A549 (cell line): ENCODE measurements at regions not wholly inside any gene's neighbourhood (a gene's known extent, or its start where the extent isn't known, plus 50 kb on each side); places are given as distances from the start of the nearest gene placed in this dataset.

Experiments used
- CEBPB ChIP-seq, 2 experiments: fragments of >200 bp in 1 of 2; sonication (Bioruptor Twin) in 1 of 2; formaldehyde crosslinking in 1 of 2; IDR thresholded peaks; 2 replicates each; pipeline ENCODE4 v1.6.1; 2012 to 2016
- FOSL2 ChIP-seq, 2 experiments: fragments of 450-650 bp in 1 of 2; fragments of >200 bp in 1 of 2; sonication (Bioruptor Twin) in 1 of 2; formaldehyde crosslinking; IDR thresholded peaks; 2 replicates each; pipeline versions ENCODE4 v1.5.0 to v1.6.1; 2016 to 2020; ENCODE audit warnings: mild to moderate bottlenecking in 1 of 2, moderate library complexity in 1 of 2
- JUNB ChIP-seq: fragments of >200 bp; sonication (Bioruptor Twin); formaldehyde crosslinking; IDR thresholded peaks from 2 replicates; pipeline ENCODE4 v1.6.1; 2016
- MYC ChIP-seq: IDR thresholded peaks from 2 replicates; pipeline ENCODE4 v1.6.1; 2012; ENCODE audit warnings: mild to moderate bottlenecking, inconsistent platforms, low read length, improper control_type of control experiment, borderline replicate concordance
- NR3C1 ChIP-seq: fragments of >200 bp; sonication (Bioruptor Twin); formaldehyde crosslinking; IDR thresholded peaks from 3 replicates; pipeline ENCODE4 v1.6.1; 2017
- PHF8 ChIP-seq: fragments of 200-600 bp; sonication (generic); IDR thresholded peaks from 2 replicates; pipeline ENCODE4 v1.6.1; 2016; ENCODE audit warnings: low read depth, mild to moderate bottlenecking, antibody characterized with exemption, moderate library complexity, borderline replicate concordance
- POLR2A ChIP-seq: IDR thresholded peaks from 2 replicates; pipeline ENCODE4 v1.6.1; 2012; ENCODE audit warnings: mild to moderate bottlenecking, low read length
- SREBF2 ChIP-seq: fragments of 450-650 bp; IDR thresholded peaks from 2 replicates; pipeline ENCODE4 v1.6.1; 2014; ENCODE audit warnings: mild to moderate bottlenecking, moderate library complexity
- TF ChIP-seq, protein P1 (sequence below): fragments of >200 bp; sonication (Bioruptor Twin); formaldehyde crosslinking; IDR thresholded peaks from 3 replicates; pipeline ENCODE4 v1.5.1; 2016
- TF ChIP-seq, protein P2 (sequence below): fragments of >200 bp; sonication (Bioruptor Twin); formaldehyde crosslinking; IDR thresholded peaks from 3 replicates; pipeline ENCODE4 v1.6.1; 2016
- TF ChIP-seq, protein P3 (sequence below): fragments of 200-600 bp; sonication (generic); IDR thresholded peaks from 2 replicates; pipeline ENCODE4 v1.6.1; 2016; ENCODE audit warnings: antibody characterized with exemption, mild to moderate bottlenecking, moderate library complexity

DNA sequence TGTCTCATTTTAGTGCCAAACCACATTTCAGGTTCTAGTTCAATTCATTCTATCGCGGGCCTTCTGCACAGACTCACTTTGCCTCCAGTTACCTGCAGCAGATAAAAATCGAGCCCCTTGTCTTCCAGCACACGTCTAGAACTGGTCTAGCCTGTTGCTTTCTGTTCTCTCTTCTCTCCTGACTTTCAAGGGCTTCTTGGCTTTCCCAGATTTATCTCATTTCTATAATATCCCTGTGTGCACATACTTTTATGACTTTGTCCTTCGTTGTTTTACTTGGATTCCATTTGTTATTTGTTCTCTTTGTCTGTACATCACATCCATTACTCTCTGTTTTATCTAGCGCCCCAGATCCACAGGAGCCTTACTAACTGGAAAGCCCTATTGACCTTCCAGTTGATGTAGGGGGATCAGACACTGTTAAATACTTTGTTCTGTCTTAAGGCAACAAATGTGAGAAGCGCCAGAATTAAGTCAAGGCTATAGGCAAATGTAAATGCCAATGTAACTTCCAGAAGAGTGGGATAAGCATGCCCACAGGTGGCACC is 284.5 kb upstream of the ADGRL4 start:
- TF ChIP-seq JUNB (no peak), FOSL2 (IDR thresholded peaks at IDR 0.05) (no peak), FOSL2 (CRISPR knock-in tag; IDR thresholded peaks at IDR 0.05) (no peak), MYC (no peak), POLR2A (no peak), CEBPB (IDR thresholded peaks at IDR 0.05) (no peak), PHF8 (no peak), NR3C1 (no peak), SREBF2 (no peak)
- TF ChIP-seq, protein P1, sequence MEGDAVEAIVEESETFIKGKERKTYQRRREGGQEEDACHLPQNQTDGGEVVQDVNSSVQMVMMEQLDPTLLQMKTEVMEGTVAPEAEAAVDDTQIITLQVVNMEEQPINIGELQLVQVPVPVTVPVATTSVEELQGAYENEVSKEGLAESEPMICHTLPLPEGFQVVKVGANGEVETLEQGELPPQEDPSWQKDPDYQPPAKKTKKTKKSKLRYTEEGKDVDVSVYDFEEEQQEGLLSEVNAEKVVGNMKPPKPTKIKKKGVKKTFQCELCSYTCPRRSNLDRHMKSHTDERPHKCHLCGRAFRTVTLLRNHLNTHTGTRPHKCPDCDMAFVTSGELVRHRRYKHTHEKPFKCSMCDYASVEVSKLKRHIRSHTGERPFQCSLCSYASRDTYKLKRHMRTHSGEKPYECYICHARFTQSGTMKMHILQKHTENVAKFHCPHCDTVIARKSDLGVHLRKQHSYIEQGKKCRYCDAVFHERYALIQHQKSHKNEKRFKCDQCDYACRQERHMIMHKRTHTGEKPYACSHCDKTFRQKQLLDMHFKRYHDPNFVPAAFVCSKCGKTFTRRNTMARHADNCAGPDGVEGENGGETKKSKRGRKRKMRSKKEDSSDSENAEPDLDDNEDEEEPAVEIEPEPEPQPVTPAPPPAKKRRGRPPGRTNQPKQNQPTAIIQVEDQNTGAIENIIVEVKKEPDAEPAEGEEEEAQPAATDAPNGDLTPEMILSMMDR: no peak
- TF ChIP-seq, protein P2, sequence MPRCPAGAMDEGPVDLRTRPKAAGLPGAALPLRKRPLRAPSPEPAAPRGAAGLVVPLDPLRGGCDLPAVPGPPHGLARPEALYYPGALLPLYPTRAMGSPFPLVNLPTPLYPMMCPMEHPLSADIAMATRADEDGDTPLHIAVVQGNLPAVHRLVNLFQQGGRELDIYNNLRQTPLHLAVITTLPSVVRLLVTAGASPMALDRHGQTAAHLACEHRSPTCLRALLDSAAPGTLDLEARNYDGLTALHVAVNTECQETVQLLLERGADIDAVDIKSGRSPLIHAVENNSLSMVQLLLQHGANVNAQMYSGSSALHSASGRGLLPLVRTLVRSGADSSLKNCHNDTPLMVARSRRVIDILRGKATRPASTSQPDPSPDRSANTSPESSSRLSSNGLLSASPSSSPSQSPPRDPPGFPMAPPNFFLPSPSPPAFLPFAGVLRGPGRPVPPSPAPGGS: no peak
- TF ChIP-seq, protein P3, sequence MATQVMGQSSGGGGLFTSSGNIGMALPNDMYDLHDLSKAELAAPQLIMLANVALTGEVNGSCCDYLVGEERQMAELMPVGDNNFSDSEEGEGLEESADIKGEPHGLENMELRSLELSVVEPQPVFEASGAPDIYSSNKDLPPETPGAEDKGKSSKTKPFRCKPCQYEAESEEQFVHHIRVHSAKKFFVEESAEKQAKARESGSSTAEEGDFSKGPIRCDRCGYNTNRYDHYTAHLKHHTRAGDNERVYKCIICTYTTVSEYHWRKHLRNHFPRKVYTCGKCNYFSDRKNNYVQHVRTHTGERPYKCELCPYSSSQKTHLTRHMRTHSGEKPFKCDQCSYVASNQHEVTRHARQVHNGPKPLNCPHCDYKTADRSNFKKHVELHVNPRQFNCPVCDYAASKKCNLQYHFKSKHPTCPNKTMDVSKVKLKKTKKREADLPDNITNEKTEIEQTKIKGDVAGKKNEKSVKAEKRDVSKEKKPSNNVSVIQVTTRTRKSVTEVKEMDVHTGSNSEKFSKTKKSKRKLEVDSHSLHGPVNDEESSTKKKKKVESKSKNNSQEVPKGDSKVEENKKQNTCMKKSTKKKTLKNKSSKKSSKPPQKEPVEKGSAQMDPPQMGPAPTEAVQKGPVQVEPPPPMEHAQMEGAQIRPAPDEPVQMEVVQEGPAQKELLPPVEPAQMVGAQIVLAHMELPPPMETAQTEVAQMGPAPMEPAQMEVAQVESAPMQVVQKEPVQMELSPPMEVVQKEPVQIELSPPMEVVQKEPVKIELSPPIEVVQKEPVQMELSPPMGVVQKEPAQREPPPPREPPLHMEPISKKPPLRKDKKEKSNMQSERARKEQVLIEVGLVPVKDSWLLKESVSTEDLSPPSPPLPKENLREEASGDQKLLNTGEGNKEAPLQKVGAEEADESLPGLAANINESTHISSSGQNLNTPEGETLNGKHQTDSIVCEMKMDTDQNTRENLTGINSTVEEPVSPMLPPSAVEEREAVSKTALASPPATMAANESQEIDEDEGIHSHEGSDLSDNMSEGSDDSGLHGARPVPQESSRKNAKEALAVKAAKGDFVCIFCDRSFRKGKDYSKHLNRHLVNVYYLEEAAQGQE: no peak
